GM19035 (cell line): ENCODE measurements at regions not wholly inside any gene's neighbourhood (a gene's known extent, or its start where the extent isn't known, plus 50 kb on each side); places are given as distances from the start of the nearest gene placed in this dataset.

Experiments used
- ATAC-seq: cut with Tn5 transposase; IDR thresholded peaks from one replicate; pipeline ENCODE4 v1.9.1; 2021; ENCODE audit not compliant: unreplicated experiment

GRCh38 chr4:124262211-124263179 lies 450.0 kb downstream of the ANKRD50 start:
- ATAC-seq = peak; percentile 78

GRCh38 chr4:124265701-124266100 lies 446.8 kb downstream of the ANKRD50 start:
- no peak for ATAC-seq

DNA sequence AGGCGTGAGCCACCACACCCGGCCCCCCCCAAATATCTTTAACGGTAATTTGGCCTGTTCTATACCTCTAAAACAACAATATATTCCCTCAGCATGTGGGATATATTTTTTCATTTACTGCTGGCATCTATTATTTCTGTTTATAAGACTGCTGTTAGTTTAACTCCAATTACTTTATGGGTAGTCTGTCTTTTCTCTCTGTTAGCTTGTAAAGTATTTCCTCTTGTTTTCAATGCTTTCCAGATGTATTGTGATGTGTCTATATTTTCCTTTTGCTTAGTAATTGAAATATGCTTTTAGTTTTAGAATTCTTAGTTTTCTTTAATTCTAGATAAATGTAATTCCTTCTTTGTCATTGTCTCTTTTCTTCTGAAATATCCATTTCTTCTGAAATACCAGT lies 445.8 kb downstream of the ANKRD50 start:
- no peak for ATAC-seq

DNA sequence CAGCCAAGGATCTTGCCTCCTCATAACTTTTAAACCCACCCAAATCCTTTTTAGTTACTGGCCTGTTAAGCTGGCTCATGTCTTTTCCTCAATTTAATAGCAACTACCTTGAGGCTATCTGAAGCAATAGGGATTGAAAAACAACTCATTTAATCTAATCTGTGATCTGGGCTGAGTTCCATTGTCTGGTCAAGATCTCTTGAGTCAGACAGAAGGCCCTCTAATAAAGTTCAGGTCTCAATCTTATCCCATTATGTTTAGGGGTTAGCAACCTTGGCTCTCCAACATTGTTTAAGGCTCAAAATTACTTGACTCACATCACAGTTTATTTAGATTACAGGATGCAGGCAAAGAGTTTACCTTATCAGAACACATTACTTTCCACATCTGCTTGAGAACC lies 436.1 kb downstream of the ANKRD50 start:
- ATAC-seq = no peak

- no peak for ATAC-seq
These were observed 434.8 kb downstream of the ANKRD50 start for GRCh38 chr4:124277691-124278090.

- ATAC-seq = no peak
These were observed 434.1 kb downstream of the ANKRD50 start for GRCh38 chr4:124278477-124278876.

GRCh38 chr4:124279741-124280140 lies 432.8 kb downstream of the ANKRD50 start:
- no peak for ATAC-seq

DNA sequence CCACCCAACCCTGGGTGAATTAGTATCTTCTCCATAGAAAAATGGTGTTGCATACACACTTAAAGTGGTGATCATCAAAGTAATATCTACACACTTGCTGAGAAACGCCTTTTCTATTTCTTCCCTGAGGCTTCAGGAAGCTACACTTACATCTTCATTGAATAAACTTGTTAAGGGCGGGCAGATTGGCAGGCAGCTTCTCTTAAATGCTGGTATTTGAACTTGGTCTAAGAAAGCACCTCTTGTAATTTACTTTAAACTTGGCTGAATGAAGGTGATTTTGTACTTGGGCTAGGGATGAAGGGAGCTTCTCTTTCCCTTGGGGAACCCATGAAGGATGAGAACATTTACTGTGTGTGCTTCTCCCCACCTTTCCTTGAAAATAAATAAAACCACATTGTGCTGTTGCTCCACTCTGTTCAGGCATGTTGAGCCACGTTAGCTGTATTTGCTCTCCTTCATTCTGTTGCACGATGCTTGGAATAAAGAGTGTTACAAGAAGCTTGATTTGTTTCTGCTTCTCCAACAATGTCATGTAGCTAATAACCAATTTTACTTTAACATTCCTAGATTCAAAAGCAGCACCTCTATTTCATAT lies 430.1 kb downstream of the ANKRD50 start:
- ATAC-seq = no peak

GRCh38 chr4:124288706-124289486 lies 423.6 kb downstream of the ANKRD50 start:
- no peak for ATAC-seq

DNA sequence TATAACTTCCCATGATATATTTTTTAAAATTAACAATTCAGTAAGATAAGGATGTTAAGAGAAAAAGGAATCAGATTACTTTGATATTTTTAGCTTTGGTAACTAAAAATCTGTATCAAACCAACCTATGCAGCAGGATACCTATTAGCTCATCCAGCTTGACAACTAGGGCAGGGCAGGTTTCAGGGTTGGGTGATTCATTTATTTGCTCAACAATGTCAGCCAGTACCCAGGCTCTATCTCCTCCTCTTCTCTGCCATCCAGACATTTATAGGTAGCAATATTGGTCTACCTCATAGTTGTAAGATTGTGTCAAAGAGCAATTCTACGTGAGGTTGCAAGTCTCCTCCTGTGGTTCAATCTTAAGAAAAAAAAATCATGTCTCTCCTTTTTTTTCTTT lies 421.9 kb downstream of the ANKRD50 start:
- ATAC-seq = no peak

- ATAC-seq = no peak
These were observed 417.1 kb downstream of the ANKRD50 start for GRCh38 chr4:124295413-124295812.

DNA sequence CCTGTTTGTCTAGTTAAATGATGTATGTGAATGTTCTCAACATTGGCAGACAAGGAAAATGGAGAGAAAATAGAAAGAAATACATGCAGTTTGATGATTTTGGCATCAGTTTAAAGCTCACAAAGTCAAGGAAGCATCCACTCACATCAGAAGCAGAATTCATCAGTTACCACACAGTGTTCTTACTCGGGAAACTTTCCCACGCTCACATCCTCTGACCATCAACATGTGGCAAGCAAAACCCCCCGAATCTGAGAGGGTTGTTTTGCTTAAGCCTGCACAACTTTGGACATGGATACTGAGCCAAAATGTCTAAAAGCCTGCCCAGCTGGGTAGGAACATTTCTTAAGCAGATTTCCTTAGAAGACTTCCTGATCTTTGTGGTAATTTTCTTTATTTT lies 407.6 kb downstream of the ANKRD50 start:
- no peak for ATAC-seq

DNA sequence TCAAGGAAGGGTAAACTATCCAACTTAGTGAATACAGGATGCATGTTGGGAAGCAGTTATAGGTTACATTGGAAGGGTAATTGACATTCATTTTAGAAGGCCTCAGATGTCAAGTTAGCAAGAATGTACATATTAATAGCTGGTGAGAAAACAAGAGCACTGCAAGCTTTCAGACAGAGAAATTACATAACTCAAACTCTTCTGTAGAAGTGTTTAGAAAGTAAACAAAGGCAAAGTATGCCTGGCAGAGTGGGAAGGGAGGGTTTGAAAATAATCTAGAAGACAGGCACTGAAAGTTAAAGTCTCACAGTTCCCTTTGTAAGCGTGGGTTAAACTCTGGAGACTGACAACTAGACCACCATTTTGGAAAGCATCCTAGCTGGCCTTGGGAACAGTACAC lies 406.2 kb downstream of the ANKRD50 start:
- ATAC-seq = no peak

GRCh38 chr4:124307143-124307542 lies 405.4 kb downstream of the ANKRD50 start:
- ATAC-seq = no peak

DNA sequence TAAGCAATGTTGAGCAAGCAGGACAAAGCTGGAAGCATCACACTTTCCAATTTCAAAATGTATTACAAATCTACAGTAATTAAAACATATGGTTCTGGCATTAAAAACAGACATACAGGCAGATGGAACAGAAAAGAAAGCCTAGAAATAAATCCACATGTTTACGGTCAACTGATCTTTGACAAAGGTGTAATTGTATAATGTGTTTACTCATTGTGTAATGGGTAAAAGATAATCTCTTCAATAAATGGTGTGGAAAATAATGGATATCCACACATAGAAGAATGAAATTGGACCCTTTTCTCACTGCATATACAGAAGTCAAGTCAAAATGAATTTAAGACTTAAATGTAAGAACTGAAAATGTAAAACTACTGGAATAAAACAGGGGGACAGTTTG lies 394.2 kb downstream of the ANKRD50 start:
- ATAC-seq = no peak

- no peak for ATAC-seq
These were observed 391.2 kb downstream of the ANKRD50 start for GRCh38 chr4:124321364-124321763.

GRCh38 chr4:124322234-124323065 lies 390.1 kb downstream of the ANKRD50 start:
- peak; percentile 66 for ATAC-seq

DNA sequence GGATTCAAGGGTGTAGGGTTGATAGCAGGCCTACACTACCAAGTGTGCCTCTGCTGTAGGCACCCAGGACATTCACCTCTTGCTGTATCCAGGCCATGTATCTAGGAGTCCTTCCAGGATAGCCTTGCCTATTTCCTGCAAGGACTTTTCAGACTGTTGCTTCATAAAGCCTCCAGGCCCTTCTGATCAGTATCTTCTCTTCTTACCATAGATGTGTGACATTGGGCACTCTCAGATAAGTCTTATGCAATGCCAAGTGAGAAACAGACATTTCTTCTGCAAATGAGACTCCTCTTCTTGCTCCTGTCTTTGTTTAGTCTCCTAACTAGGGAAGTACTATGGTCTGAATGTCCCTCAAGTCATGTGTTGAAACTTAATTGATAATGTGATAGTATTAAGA lies 386.8 kb downstream of the ANKRD50 start:
- ATAC-seq = no peak

- no peak for ATAC-seq
These were observed 383.4 kb downstream of the ANKRD50 start for GRCh38 chr4:124329134-124329533.

DNA sequence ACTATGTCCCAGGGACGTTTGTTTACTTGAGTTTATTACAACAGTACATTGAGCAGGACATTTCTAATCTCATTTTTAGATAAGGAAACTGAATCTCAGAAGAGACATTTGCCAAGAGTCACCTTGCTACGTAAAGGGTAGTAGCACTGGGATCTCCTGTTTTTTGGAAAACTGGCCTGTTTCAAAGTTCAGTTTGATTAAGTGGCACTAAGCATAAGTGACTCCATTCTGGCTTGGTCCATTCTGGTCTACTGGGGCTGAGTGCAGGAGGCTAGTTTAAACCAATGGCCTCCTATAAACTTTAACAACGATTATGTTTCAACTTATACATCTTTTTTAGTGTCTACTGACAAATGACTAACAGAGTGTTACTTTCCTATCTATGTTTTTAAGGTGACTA lies 382.5 kb downstream of the ANKRD50 start:
- no peak for ATAC-seq

DNA sequence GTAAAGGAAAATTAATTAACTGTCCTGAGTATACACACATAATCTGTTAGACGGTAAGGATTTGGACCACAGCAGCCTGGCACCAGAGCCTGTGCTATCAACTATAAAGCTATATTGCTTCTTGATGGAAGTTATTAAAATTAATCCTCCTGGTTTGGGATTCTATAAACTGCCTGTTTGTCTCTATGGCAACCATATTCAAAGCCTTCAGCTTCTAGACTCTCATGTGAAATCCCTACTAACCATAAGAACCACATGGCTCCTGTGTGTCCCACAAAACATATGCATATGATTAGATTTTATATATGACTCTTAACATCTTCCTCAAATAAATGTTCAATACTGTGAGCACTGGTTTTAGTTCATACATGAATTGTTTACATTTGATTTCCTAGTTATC lies 380.8 kb downstream of the ANKRD50 start:
- no peak for ATAC-seq
